CD8-positive, alpha-beta memory T cell (primary cell): ENCODE measurements at regions not wholly inside any gene's neighbourhood (a gene's known extent, or its start where the extent isn't known, plus 50 kb on each side); places are given as distances from the start of the nearest gene placed in this dataset.
"Not testable (repeated sequence)": the region's sequence is repeated elsewhere in the genome, so short reads cannot be mapped to it uniquely, and the experiment has no call there.

Source experiments
- CTCF ChIA-PET: fragments of 350-600 bp; sonication (Branson Sonifier 250); formaldehyde crosslinking; loops from one replicate; lab custom pipeline; 2021; ENCODE audit warnings: antibody characterized with exemption; lab: Charles Lee
- POLR2A ChIA-PET: fragments of 350-600 bp; sonication (Branson Sonifier 250); formaldehyde crosslinking; loops from one replicate; lab custom pipeline; 2021; ENCODE audit warnings: antibody characterized with exemption; lab: Charles Lee
- DNase-seq, 5 donors: peaks; one replicate each; pipeline versions ENCODE4 v3.0.0 to v3.0.0-alpha.2; 2020 to 2022; ENCODE audit warnings: mixed read lengths in 1 of 5
- H3K27ac ChIP-seq: one replicate; pipeline ENCODE4 v1.7.0; 2013; ENCODE audit warnings: low read depth, mild to moderate bottlenecking, low read length, moderate library complexity
- H3K27me3 ChIP-seq: 2 replicates; pipeline ENCODE4 v1.7.0; 2013; ENCODE audit warnings: low read length, mild to moderate bottlenecking; ENCODE audit not compliant: insufficient read depth, poor library complexity, severe bottlenecking
- H3K36me3 ChIP-seq: 2 replicates; pipeline ENCODE4 v1.7.0; 2013; ENCODE audit warnings: mild to moderate bottlenecking, low read length, moderate library complexity; ENCODE audit not compliant: insufficient read depth
- H3K4me1 ChIP-seq: 2 replicates; pipeline ENCODE4 v1.7.0; 2013; ENCODE audit warnings: mild to moderate bottlenecking, low read length, moderate library complexity; ENCODE audit not compliant: insufficient read depth
- H3K4me3 ChIP-seq: 2 replicates; pipeline ENCODE4 v1.7.0; 2013; ENCODE audit warnings: mild to moderate bottlenecking, low read length
- H3K9me3 ChIP-seq: 2 replicates; pipeline ENCODE4 v1.7.0; 2013; ENCODE audit warnings: mild to moderate bottlenecking, low read length
- H3K27ac Mint-ChIP-seq, 8 donors: one replicate each; pipeline ENCODE4 v1.8.0; 2020 to 2021; ENCODE audit warnings: mixed read lengths in 8 of 8, mild to moderate bottlenecking in 6 of 8, inconsistent platforms in 3 of 8, moderate library complexity in 3 of 8
- H3K27me3 Mint-ChIP-seq, 2 donors: one replicate each; pipeline ENCODE4 v1.8.0; 2020 to 2021; ENCODE audit warnings: mixed read lengths in 2 of 2, mild to moderate bottlenecking in 1 of 2, moderate library complexity in 1 of 2
- H3K36me3 Mint-ChIP-seq, 3 donors: one replicate each; pipeline ENCODE4 v1.8.0; 2020 to 2021; ENCODE audit warnings: mixed read lengths in 3 of 3, inconsistent platforms in 1 of 3, mild to moderate bottlenecking in 1 of 3
- H3K4me1 Mint-ChIP-seq, 3 donors: one replicate each; pipeline ENCODE4 v1.8.0; 2020 to 2021; ENCODE audit warnings: mixed read lengths in 3 of 3, inconsistent platforms in 1 of 3, mild to moderate bottlenecking in 1 of 3
- H3K4me3 Mint-ChIP-seq, 7 donors: one replicate each; pipeline ENCODE4 v1.8.0; 2020 to 2021; ENCODE audit warnings: mixed read lengths in 7 of 7, mild to moderate bottlenecking in 6 of 7, moderate library complexity in 4 of 7, inconsistent platforms in 2 of 7
- H3K9me3 Mint-ChIP-seq, 5 donors: one replicate each; pipeline ENCODE4 v1.8.0; 2020 to 2022; ENCODE audit warnings: mixed read lengths in 5 of 5, mild to moderate bottlenecking in 3 of 5, moderate library complexity in 2 of 5, inconsistent platforms in 1 of 5

DNA sequence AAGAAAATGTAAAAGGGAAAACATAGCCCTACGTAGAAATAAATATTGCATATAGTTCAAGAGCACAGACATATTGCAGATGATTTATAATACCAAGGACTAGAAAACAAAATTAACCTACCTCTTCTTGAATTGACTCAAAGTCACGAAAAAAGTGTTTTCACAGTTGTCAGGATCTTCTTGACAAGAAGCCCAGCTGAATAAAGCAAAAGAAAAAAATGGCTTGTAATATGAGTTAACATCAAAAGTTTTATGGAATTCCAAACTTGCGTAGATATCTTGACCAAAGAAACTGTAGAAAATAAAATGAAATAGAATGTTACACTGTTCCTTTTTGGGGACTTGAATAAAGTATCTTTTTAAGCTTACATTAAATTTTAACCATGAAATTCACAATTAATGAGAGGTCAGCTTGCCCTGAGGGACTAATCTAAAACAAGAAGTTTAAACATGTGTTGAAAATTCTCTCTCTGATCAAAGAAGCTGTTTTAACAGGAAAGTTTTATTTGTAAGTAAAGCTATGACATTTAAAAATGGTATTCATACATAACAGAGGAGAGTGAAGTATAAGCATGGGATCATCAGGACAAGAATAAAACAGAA lies 133.1 kb upstream of the SEMA3C start:
- Mint-ChIP-seq H3K4me1 (no peaks in the 10 kb centered on the region), H3K27me3 (no peaks in the 10 kb centered on the region)

DNA sequence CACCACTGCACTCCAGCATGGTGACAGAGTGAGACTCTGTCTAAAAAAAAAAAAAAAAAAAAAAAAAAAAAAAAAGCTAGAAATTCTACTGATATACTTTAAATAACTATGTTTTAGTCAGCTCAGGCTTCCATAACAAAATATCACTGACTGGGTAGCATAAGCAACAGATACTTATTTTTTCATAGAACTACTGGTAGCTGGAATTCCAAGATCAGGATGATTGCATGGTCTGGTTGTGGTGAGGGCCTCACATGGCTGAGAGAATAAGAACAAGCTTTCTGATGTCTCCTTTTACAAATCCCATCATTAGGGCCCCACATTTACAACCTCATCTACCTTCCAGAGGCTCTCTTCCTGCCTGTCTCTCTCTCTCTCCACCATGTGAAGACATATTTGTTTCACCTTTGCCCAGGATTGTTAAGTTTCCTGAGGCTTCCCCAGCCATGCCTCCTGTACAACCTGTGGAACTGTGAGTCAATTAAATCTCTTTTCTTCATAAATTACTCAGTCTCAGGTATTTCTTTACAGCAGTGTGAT lies 126.7 kb upstream of the SEMA3C start:
- no peaks in the 10 kb centered on the region for H3K9me3 ChIP-seq
- no peaks in the 10 kb centered on the region for H3K4me1 Mint-ChIP-seq
- H3K27me3 ChIP-seq, result no peaks in the 10 kb centered on the region
- no peaks in the 10 kb centered on the region for H3K27me3 Mint-ChIP-seq
- ChIA-PET POLR2A (no interaction called here), CTCF (no interaction called here)
- H3K36me3 Mint-ChIP-seq, result no peaks in the 10 kb centered on the region
- peaks cover 15 to 37% (median 25%) of the 10 kb centered on the region in 5 donors for H3K9me3 Mint-ChIP-seq
- H3K4me1 ChIP-seq, result no peaks in the 10 kb centered on the region
- H3K4me3 Mint-ChIP-seq, result no peak overlapping the region
- no peak overlapping the region for H3K4me3 ChIP-seq
- no peaks in the 10 kb centered on the region for H3K36me3 ChIP-seq
- H3K27ac ChIP-seq, result no peak overlapping the region
- DNase-seq, result no peak
- no peak overlapping the region for H3K27ac Mint-ChIP-seq

More for the DNA sequence above, 133.1 kb upstream of the SEMA3C start:
- no peaks in the 10 kb centered on the region for H3K9me3 ChIP-seq
- H3K4me1 ChIP-seq, result no peaks in the 10 kb centered on the region
- POLR2A ChIA-PET, result no interaction called here
- CTCF ChIA-PET, result no interaction called here
- H3K27me3 ChIP-seq, result no peaks in the 10 kb centered on the region
- no peaks in the 10 kb centered on the region for H3K36me3 ChIP-seq
- Mint-ChIP-seq H3K27ac (no peak overlapping the region), H3K4me3 (no peak overlapping the region), H3K36me3 (no peaks in the 10 kb centered on the region), H3K9me3 (peaks cover 12 to 33% (median 15%) of the 10 kb centered on the region in 5 donors)
- H3K27ac ChIP-seq, result no peak overlapping the region
- no peak for DNase-seq
- H3K4me3 ChIP-seq, result no peak overlapping the region

- H3K4me3 Mint-ChIP-seq, POLR2A ChIA-PET, H3K27me3 Mint-ChIP-seq: not testable (repeated sequence)
Measured at GRCh38 chr7:81042646-81043045, 123.8 kb upstream of the SEMA3C start.

DNA sequence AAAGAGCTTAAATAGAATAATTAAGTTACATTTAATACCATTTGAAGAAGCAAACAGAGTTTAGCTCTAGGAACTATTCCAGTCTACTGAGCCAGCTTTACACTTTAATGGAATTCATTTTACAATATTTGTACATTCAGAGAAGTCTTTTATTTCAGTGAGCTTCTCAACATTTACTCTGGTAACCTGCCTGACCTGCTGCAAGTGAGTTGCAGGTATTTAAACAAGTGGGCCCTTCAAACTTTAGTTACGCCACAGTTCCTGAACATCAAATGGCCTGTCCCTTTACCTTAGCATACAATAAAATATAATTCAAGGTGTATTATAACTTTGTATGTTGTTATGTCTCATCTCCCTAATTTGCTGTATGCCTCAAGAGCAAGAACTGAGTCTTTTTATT lies 121.6 kb upstream of the SEMA3C start:
- no peaks in the 10 kb centered on the region for H3K4me1 Mint-ChIP-seq
- no peak overlapping the region for H3K4me3 ChIP-seq
- no peaks in the 10 kb centered on the region for H3K36me3 ChIP-seq
- ChIA-PET POLR2A (no interaction called here), CTCF (no interaction called here)
- no peak overlapping the region for H3K27ac ChIP-seq
- peaks cover 4 to 27% (median 17%) of the 10 kb centered on the region in 5 donors for H3K9me3 Mint-ChIP-seq
- H3K4me1 ChIP-seq, result no peaks in the 10 kb centered on the region
- H3K27ac Mint-ChIP-seq, result no peak overlapping the region
- no peaks in the 10 kb centered on the region for H3K9me3 ChIP-seq
- no peak overlapping the region for H3K4me3 Mint-ChIP-seq
- H3K27me3 ChIP-seq, result no peaks in the 10 kb centered on the region
- no peaks in the 10 kb centered on the region for H3K36me3 Mint-ChIP-seq
- H3K27me3 Mint-ChIP-seq, result no peaks in the 10 kb centered on the region
- DNase-seq, result no peak

More at GRCh38 chr7:81042646-81043045, 123.8 kb upstream of the SEMA3C start:
- H3K27ac Mint-ChIP-seq, CTCF ChIA-PET, H3K4me1 ChIP-seq, H3K36me3 Mint-ChIP-seq, H3K9me3 ChIP-seq, H3K27ac ChIP-seq, H3K4me1 Mint-ChIP-seq, H3K27me3 ChIP-seq, H3K4me3 ChIP-seq, H3K36me3 ChIP-seq, DNase-seq: not testable (repeated sequence)
- peaks cover 6 to 33% (median 21%) of the 10 kb centered on the region in 5 donors for H3K9me3 Mint-ChIP-seq

DNA sequence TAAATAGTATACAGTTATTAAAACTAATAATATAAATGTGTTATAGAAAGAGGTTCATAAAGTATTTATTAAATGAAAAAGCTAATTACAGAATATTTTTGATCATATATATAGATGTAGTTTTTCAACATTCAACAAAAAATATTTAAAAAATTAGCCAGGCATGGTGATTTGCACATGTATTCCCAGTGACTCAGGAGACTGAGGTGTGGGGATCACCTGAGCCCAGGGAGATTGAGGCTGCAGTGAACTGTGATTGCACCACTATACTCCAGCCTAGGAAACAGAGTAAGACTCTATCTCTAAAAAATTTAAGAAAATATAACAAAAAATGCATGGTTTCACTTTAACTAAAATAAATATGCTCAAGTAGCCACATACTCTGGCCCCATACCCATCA lies 118.0 kb upstream of the SEMA3C start:
- Histone ChIP-seq H3K4me1 (no peaks in the 10 kb centered on the region), H3K36me3 (no peaks in the 10 kb centered on the region), H3K4me3 (no peak overlapping the region), H3K27ac (no peak overlapping the region), H3K9me3 (no peaks in the 10 kb centered on the region), H3K27me3 (no peaks in the 10 kb centered on the region)
- no peak for DNase-seq
- POLR2A ChIA-PET, result no interaction called here
- Mint-ChIP-seq H3K4me3 (no peak overlapping the region), H3K9me3 (peaks cover 2 to 22% (median 16%) of the 10 kb centered on the region in 5 donors), H3K27ac (no peak overlapping the region), H3K27me3 (no peaks in the 10 kb centered on the region), H3K4me1 (no peaks in the 10 kb centered on the region), H3K36me3 (no peaks in the 10 kb centered on the region)
- CTCF ChIA-PET, result no interaction called here

DNA sequence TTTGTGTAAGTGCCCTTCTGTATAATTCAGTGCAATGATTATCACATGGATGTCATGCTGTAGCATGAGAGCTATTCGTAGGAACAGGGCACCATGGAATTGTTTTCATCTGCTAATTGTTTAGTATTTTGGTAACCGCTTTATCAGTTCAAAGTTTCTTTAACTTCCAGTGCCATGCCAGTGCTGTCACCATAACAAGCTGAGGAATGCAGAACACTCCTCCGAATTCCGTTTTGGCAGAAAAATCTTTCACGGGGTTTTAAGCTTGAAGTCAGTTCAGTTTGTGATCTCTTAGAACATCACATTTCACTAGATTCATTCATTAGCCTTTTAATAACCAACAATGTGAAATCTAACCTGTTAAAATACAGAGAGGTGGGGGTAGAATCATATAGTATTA lies 117.2 kb upstream of the SEMA3C start:
- H3K27me3 Mint-ChIP-seq, result no peaks in the 10 kb centered on the region
- Histone ChIP-seq H3K4me3 (no peak overlapping the region), H3K9me3 (no peaks in the 10 kb centered on the region), H3K4me1 (no peaks in the 10 kb centered on the region), H3K27me3 (no peaks in the 10 kb centered on the region), H3K27ac (no peak overlapping the region), H3K36me3 (no peaks in the 10 kb centered on the region)
- no peak overlapping the region for H3K4me3 Mint-ChIP-seq
- no peaks in the 10 kb centered on the region for H3K36me3 Mint-ChIP-seq
- ChIA-PET POLR2A (no interaction called here), CTCF (no interaction called here)
- H3K9me3 Mint-ChIP-seq, result peaks cover 2 to 18% (median 15%) of the 10 kb centered on the region in 5 donors
- H3K4me1 Mint-ChIP-seq, result no peaks in the 10 kb centered on the region
- no peak for DNase-seq
- H3K27ac Mint-ChIP-seq, result no peak overlapping the region

DNA sequence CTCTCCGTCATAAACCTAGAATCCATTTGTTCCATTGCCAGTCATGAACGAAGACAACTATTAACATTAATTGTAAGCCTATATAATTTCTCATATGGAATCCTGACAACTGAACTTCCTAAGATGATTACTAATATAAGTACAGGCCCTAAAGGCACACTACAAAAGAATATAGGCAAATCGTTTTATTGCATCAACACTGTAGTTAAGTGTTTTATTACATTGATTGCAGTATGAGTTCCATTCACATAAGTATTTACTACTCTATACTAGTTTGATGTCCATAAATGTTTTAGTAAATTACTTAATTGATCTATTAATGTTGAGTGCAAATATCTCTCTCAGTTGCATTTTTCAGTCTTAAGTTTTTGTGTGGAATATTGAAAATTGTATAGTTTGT lies 113.1 kb upstream of the SEMA3C start:
- H3K27ac Mint-ChIP-seq, result no peak overlapping the region
- H3K27me3 Mint-ChIP-seq, result no peaks in the 10 kb centered on the region
- Histone ChIP-seq H3K27me3 (no peaks in the 10 kb centered on the region), H3K36me3 (no peaks in the 10 kb centered on the region), H3K27ac (no peak overlapping the region), H3K9me3 (no peaks in the 10 kb centered on the region), H3K4me3 (no peak overlapping the region), H3K4me1 (no peaks in the 10 kb centered on the region)
- H3K4me3 Mint-ChIP-seq, result no peak overlapping the region
- no peaks in the 10 kb centered on the region for H3K4me1 Mint-ChIP-seq
- no peaks in the 10 kb centered on the region for H3K36me3 Mint-ChIP-seq
- peaks cover 4 to 26% (median 5%) of the 10 kb centered on the region in 5 donors for H3K9me3 Mint-ChIP-seq
- ChIA-PET CTCF (no interaction called here), POLR2A (no interaction called here)
- no peak for DNase-seq

DNA sequence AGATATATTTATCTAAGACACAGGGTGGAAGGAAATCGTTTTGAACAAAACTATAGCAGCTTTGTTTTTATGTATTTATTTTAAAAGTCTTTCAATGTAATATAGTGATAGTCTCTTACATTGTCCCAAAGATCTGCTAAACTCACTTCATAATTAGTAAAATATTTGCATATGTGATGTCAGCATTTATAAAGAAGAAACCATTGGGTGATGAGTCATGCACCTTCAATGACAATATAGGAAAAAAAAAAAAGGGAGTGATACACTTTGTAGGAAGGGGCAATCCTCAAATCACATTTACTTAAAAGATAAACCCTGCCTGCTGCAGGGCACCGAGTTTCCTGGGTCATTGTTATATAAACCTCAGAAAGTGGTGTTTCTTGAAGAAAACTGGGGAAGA lies 112.4 kb upstream of the SEMA3C start:
- H3K27me3 Mint-ChIP-seq, result no peaks in the 10 kb centered on the region
- POLR2A ChIA-PET, result no interaction called here
- no peak for DNase-seq
- H3K27ac ChIP-seq, result no peak overlapping the region
- no peak overlapping the region for H3K4me3 ChIP-seq
- no peaks in the 10 kb centered on the region for H3K36me3 Mint-ChIP-seq
- CTCF ChIA-PET, result no interaction called here
- no peak overlapping the region for H3K27ac Mint-ChIP-seq
- H3K9me3 Mint-ChIP-seq, result peaks cover 4 to 26% (median 5%) of the 10 kb centered on the region in 5 donors
- no peaks in the 10 kb centered on the region for H3K9me3 ChIP-seq
- H3K4me1 Mint-ChIP-seq, result no peaks in the 10 kb centered on the region
- H3K4me3 Mint-ChIP-seq, result no peak overlapping the region
- H3K4me1 ChIP-seq, result no peaks in the 10 kb centered on the region
- no peaks in the 10 kb centered on the region for H3K27me3 ChIP-seq
- H3K36me3 ChIP-seq, result no peaks in the 10 kb centered on the region
